ENCODE measurements at regions not wholly inside any gene's neighbourhood (a gene's known extent, or its start where the extent isn't known, plus 50 kb on each side); places are given as distances from the start of the nearest gene placed in this dataset.

DNA sequence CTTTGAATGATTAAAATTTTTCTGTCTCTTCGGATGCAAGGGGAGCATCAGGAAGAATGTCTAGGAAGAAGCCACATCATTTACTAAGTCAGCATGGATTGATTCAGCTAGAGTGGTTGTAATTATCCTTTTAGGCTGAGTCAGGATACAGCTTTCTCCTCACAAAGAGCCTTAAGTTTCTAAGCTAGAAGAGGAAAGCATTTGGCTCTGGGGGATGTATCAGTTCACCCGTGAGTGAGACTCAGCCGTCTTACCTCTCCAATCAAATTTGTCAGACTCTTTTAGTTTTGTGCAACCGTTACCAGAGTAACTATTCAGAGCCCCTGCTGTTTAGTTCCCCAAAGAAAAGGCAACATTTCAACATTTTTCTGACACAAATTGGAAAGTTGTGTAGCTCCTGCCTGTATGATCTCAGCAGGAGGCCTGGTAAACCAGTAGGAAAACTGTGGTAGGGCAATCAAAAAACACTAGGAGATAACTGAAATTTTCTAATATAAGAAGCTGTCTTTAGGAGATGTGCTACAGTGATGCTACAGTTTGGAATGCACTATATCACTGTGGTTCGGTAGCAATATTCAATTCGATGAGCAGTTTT is 432.4 kb upstream of the LUZP2 start:
- DNase-seq (ENCODE audit: low read depth), result peak; percentile 3

DNA sequence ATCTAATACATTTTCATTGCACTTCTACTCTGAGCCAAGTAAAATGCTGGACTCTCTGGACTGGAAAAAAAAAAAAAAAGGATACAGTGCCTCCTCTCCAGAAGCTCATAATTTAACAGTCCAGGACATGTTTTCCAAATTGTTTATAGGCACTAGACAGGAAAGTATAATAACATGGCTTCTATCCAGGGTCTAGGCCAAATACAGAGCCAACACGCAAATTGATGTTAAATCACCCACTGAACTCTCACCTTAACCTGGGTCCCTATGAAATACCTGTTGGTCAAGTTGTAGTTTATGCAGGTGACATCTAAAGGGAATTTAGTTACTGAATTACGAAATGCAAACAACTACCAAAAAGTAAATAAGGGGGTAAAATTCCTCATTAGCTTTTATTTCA is 428.7 kb upstream of the LUZP2 start:
- no peak for DNase-seq (ENCODE audit: low read depth)

DNA sequence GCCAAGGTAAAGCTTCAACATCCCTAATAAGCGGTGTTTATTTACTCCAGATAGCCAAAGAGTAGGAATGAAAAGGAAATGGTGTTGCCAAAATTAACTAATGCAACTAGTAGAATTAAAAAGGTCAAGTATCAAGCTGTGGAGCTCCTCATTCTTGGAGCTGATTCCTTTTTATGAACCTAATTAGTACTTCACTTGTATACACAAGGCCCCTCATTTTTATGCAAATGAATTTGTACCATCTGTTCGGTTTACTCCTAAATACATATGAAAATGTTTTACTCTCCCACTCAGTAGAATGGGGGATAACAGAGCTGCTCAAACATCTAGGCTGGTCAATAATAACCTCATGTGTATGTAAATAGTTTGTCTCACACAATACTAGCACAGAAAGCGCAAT is 426.4 kb upstream of the LUZP2 start:
- no peak for DNase-seq (ENCODE audit: low read depth)

DNA sequence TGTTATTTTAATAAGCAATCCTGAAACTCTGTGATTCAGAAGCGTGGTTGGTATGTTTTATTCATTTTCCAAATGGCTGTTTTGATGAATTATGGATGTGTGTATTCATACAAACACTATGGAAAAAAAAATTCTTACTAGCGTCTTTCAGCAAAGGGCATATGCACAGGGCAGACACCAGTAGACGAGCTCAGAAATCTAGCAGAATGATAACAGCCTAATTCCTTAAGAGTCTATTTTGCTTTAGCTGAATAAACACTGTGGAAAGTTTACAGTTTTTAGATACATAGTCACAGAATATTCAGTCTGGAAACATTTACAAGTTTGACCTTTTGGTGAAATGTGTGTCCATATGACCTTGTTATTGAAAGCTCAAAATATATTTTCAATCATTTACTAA is 418.8 kb upstream of the LUZP2 start:
- peak; percentile 46 for DNase-seq (ENCODE audit: low read depth)

DNA sequence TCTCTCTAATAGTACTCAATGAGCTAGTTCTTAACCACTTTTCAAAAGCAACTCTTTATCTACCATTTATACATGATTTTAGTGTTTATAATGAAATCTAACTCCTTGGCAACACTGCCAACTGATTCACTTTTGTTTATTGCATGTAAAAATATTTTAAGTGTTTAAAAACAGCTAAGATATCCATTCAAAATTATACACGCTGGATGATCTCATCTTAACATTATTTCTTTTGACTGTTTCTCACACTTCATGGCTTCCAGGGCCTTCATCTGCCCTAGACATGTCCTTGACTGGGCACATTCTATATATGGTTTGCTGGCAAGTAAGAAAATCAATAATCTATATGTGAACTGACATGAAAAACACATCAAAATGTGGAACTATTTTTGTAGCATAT is 414.6 kb upstream of the LUZP2 start:
- peak; percentile 24 for DNase-seq (ENCODE audit: low read depth)

DNA sequence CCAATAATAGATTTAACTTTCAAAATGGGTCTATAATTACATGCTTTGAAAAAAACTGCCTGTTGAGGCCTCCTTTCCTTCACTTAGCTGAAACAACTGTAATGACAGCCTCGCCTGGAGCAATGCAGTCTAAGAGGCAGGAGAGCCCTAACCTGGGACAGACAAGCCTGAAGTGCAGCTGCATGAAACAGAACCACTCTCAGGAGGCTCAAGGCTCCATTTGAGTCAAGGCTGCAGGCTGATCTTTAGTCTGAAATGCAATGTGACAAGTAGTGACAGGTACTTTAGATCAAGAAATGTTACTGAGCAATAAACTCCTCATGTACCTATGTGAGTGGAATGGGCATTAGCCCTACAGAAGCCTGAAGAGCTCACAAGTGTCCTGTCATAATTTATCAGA is 414.0 kb upstream of the LUZP2 start:
- DNase-seq (ENCODE audit: low read depth), result no peak

DNA sequence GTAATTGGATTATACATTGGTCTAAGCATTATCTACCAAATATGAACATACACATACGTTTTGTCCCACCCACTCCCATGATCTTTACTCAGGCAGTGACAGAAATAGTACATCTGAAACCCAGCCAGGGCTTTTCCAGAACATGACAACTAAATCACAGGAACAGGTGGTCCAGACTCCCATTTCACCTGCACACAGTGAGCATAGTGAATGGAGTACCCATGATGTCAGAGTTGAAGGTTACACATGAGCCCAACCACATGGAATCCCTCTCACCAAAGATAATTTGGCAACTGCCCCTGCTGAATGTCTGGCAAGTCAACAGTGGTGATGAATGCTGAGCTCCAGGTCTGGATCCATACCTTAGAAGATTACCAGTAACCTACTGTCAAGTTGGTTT is 411.9 kb upstream of the LUZP2 start:
- DNase-seq (ENCODE audit: low read depth), result no peak

DNA sequence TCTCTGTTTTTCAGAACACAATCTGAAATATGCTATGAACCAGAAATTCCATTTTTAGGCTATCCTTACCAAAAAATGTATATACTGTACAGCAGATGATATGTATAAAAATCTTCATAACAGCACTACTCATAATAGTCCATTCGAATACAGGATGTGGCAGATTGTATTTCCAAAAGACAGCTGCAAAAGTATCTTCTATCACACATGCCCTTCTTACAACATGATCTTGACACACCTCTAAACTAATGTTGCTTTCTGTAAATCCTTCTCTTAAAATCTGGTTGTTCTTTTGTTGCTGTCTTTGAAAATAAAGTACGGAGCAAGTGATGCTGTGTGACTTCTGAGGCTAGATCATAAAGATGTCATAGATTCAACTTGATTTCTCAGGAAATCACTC is 409.9 kb upstream of the LUZP2 start:
- DNase-seq (ENCODE audit: low read depth), result no peak

DNA sequence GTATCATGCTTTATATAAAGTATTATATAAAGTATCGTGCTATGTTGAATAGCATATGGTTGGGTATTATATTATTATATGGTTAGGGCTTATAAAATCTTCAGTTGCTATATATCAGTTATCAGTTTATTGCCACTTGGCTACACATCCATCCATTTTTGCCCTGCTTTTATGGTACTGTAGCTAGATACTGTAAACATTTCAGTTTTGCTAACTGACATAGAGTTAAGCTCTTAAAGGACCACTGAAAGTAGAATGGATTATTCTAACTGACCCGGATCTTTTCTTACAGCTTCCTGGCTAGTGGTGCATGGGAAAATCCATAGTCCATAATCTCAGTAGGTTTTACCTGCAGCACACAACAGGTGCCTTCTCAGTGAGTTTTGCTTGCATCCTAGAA is 405.3 kb upstream of the LUZP2 start:
- DNase-seq (ENCODE audit: low read depth), result no peak

DNA sequence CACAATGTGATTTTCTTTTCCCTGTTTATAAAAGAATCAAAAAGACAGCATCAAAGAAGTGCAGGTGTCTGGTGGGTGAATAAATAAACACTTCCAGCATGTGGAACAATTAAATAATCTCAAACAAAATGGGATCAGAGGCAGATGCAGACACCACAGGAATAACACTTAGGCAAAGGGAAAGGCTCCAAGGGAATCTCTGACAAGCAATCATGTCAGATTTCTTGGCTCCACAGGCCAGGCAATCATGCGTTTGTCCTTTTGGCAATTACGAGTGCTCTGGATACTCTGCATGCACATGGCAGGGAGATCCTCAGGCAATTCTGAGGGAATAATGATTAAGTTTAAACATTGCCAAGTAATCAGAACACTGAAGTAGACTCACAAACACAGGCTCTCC is 403.5 kb upstream of the LUZP2 start:
- no peak for DNase-seq (ENCODE audit: low read depth)

DNA sequence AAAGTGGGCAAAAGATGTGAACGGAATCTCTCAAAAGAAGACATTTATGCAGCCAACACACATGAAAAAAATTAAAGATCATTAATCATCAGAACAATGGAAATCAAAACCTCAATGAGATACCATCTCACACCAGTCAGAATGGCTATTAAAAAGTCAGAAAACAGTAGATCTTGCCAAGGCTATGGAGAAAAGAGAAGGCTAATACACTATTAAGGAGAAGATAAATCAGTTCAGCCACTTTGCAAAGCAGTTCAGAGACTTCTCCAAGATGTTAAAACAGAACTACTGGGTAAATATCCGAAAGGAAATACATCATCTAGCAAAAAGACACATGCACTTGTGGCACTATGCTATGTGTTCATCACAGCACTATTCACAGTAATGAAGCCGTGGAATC is 388.2 kb upstream of the LUZP2 start:
- no peak for DNase-seq (ENCODE audit: low read depth)

DNA sequence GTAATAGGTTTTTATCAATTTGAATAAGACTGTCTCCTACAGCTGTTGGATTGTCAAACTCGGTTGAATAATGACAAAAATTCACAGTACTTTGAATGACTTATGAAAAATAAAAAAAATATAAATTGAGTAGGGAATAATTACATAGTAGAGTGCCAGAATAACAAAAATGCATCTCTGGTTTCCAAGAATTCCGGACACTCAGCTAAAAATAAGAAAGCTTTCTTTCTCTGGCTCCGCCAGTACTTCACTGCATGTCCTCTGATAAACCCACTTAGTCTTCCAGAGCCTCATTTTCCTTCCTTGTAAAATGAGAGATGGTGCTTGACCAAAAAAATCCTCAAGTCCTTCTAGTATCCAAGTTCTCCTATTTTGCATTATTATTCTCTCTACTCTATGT is 374.6 kb upstream of the LUZP2 start:
- no peak for DNase-seq (ENCODE audit: low read depth)

DNA sequence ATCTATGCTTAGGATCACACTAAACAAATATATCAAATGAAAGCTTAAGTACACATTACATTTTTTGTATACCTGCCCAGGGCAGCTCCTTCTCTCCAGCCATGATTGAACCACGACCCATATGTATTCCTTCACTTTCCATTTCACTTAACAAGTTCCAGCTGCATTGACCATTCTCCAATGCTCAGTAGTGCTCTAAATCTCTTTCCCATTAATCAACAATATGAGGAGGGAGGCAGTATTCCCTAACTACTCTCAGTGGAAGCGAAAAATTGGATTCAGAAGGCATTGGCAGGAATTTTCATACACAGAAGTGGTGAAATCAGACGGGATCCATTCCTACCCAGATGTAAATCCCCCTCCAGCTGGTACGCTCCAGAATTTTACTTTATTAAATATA is 372.0 kb upstream of the LUZP2 start:
- DNase-seq (ENCODE audit: low read depth), result no peak

DNA sequence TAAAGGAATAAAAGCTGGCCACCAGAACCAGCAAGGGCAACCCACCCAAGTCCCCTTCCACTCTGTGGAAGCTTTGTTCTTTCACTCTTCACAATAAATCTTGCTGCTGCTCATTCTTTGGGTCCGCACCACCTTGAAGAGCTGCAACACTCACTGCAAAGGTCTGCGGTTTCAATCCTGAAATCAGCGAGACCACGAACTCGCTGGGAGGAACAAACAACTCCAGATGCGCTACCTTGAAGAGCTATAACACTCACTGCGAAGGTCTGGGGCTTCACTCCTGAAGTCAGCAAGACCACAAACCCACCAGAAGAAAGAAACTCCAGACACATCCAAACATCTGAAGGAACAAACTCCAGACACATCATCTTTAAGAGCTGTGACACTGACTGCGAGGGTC is 365.2 kb upstream of the LUZP2 start:
- no peak for DNase-seq (ENCODE audit: low read depth)

DNA sequence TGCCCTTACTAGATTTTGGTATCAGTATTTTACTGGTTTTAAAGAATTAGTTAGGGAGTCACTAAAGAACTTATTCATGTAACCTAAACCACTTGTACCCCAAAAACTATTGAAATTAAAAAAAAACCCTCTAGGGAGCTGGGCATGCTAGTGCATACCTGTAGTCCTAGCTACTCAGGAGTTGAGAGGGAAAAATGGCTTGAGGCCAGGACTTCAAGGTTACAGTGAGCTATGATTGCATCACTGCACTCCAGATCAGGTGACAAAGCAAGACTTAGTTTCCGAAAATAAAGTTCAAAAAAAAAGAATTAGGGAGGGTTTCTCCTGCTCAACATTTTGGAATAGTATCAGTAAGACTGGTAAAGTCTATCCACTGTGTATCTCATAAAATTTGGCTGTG is 364.4 kb upstream of the LUZP2 start:
- peak; percentile 7 for DNase-seq (ENCODE audit: low read depth)

DNA sequence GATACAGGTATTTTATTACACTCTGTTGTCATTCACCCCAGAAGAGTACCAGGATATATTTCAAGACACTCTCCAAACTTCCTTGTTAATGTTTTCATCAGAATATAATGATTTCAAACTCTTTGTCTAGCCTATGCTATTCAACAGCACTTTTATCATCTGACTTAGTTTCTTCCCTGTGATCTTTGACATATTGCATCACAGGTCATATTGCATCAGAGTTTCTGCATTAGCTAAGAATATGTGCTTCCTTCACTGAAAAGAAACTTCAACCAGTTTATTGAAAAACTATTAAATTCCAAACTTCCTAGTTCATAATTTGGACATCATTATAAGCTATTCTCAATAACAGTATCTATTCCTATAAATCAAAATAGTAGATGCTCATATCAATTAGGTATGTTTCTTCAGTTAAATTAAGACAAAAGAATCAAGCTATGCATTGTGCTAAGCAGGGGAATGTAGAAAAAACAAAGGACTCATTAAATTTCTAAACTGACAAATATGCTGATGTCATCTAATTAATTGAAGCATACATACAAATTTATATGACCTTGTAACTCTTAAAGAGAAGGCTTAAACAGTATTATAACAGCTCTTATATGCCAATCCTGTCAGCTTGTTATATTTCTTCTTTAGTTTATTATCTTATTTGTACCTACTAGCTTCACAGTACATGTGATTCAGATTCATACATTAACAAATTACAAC is 361.8 kb upstream of the LUZP2 start:
- DNase-seq (ENCODE audit: low read depth), result peak; percentile 14

DNA sequence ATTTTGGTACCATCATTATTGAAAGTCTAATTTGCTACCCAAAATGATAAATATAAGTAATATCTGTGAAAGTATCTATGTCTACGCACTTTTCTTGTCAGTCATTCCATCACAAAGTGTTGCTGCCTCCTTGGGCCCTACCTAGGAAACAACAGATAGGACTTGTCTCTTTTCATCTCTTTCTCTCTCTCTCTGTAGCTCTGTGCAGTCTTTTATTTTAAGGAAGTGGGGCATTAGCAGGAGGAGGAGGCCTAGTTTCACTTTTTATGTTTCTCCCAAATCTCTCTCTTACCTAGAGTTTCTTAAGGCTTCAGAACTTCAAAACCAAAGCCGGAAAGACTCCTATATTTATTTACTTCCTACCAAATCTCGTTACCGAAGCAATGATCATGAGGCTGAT is 354.8 kb upstream of the LUZP2 start:
- peak; percentile 22 for DNase-seq (ENCODE audit: low read depth)

DNA sequence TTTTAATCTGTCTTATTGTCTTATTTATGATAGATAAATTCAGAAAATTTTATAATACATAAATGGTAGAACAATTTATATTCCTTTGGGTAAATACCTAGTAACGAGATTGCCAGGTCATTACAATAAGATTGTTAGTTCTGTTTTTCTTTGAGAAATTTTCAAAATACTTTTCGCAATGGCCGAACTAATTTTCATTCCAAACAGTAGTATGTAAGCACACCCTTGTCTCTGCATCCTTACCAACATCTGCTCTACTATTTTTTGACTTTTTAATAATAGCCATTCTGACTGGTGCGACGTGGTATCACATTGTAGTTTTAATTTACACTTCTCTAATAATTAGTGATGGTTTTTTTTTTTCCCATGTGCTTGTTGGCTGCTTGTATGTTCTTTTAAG is 351.4 kb upstream of the LUZP2 start:
- peak; percentile 8 for DNase-seq (ENCODE audit: low read depth)

DNA sequence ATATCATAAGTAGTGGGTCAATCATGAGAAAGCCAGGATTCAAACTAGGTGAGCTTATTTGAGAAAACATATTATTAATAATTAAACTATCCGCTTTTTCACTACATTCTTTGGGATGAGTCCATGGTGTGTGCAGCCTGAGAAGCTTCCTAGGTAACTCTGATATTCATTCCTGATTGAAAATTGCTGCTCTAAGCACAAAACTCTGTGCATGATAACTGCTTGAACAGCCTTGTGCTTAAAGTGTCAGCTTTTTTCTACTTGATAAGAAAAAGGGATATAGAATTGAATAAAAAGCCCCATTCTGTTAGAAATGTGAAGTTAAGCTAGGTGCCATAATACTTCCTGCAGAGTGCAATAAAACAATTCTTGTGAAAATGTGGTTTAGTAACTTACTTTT is 343.5 kb upstream of the LUZP2 start:
- DNase-seq (ENCODE audit: low read depth), result no peak

DNA sequence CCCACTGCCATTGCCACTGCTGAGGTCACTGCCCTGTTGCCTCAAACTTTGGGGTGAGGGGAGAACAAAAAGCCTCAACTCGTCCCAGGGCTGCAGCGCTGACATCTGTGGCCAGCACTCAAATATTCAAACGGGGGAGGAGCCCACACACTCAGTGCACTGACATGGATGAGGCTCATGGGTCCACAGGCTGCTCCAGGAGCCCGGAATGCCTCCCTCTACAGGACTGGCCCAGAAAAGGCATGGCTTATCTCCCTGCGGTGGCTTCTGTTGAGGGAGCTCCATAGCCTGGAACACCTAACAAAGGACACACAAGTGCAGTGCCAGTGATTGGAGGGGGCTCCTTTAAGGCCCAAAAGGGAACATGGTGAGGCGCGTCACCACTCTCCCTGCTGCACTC is 341.1 kb upstream of the LUZP2 start:
- no peak for DNase-seq (ENCODE audit: low read depth)

DNA sequence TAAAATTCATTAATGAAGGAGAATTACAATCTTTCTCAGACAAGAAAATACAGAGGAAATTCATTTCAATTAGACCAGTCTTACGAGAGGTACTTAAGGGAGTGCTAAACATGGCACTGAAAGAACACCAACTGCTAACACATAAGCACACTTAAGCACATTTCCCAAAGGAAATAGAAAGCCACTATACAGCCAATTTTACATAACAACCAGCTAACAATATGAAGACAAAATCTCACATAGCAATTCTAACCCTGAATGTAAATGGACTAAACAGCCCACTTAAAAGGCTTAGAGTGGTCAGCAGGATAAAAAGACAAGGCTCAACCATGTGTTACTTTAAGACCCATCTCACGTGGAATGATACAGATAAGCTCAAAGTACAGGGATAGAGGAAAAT is 339.5 kb upstream of the LUZP2 start:
- no peak for DNase-seq (ENCODE audit: low read depth)

DNA sequence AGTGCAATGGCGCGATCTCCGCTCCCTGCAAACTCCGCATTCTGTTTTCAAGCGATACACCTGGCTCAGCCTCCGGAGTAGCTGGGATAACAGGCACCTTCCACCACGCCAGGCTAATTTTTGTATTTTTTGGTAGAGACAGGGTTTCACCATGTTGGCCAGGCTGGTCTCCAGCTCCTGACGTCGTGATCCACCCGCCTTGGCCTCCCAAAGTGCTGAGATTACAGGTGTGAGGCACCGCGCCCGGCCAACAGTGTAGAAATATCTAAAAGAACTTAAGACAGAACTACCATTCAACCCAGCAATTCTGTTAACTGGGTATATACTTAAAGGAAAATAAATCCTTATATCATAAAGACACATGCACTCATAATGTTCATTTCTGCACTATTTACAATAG is 335.3 kb upstream of the LUZP2 start:
- DNase-seq (ENCODE audit: low read depth), result no peak

DNA sequence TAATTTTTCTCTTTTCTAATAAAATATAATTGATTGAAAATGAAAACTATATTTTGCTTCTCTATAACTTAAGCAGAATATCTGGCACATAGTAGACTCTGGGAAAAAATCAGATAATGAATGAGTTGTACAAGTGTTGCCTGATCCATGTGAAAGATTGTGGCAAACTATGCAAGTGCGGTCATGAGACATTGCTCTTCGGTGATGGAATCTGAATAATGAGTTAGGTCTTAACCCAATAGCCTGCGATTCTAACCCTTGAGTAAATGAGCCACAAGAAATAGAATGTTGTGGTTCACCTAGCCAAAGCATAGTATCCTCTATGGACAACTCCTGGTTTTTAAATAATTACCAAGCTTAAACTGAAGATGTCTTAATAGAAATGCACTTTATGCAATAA is 333.7 kb upstream of the LUZP2 start:
- DNase-seq (ENCODE audit: low read depth), result peak; percentile 45

DNA sequence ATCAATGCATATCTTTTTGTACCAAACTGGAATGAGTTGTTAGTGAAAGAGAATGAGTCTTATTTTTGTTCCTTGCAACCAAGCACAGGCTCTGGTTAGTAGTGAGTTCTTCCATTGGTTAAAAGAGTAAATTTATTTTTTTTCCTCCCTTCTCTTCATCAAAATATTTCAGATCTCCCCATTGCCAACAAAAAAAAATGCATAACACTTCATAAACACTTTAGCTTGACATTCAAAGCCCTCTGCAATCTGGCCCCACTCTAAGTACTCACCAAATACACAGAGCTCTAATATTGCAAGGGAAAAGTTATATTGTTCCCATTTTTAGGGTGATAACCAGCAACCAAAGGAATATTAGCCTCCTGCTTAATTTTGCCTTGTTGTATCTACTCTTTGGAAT is 333.0 kb upstream of the LUZP2 start:
- no peak for DNase-seq (ENCODE audit: low read depth)

Data from iris pigment epithelial cell (primary cell).